ENCODE measurements at regions not wholly inside any gene's neighbourhood (a gene's known extent, or its start where the extent isn't known, plus 50 kb on each side); places are given as distances from the start of the nearest gene placed in this dataset.
"Not testable (repeated sequence)": the region's sequence is repeated elsewhere in the genome, so short reads cannot be mapped to it uniquely, and the experiment has no call there.

GRCh38 chr9:87781331-87781730, 55.4 kb downstream of the CTSL start:
- intact Hi-C loops (cut with micrococcal nuclease; ENCODE audit: unreplicated experiment) = no loop called here
- H3K27ac ChIP-seq (ENCODE audit: low read depth, low read length, poor library complexity, severe bottlenecking) = no peak overlapping the region
- no peak overlapping the region for H3K4me3 ChIP-seq (ENCODE audit: low read depth, low read length, poor library complexity, severe bottlenecking)
- POLR2A ChIA-PET (ENCODE audit: low non-redundant PET) = no interaction called here
- no peaks in the 10 kb centered on the region for H3K36me3 ChIP-seq (ENCODE audit: insufficient read depth, low read length, poor library complexity, severe bottlenecking)
- TF ChIP-seq EZH2 (IDR thresholded peaks at IDR 0.05; ENCODE audit: borderline replicate concordance, low read depth, low read length, poor library complexity, severe bottlenecking) (no peak), CTCF (conservative IDR thresholded peaks at IDR 0.05; ENCODE audit: low read depth, low read length) (no peak)
- H3K4me1 ChIP-seq (ENCODE audit: insufficient read depth, low read length, poor library complexity, severe bottlenecking) = no peaks in the 10 kb centered on the region
- DNase-seq (ENCODE audit: low spot score) = no peak
- no peaks in the 10 kb centered on the region for H3K27me3 ChIP-seq (replicated peaks; ENCODE audit: insufficient read depth, low read depth, low read length, poor library complexity)
- CTCF ChIA-PET = no interaction called here
- BruUV-seq (replicated peaks) = no TSS peak
- no peaks in the 10 kb centered on the region for H3K9me3 ChIP-seq (ENCODE audit: low read depth, low read length, poor library complexity, severe bottlenecking)

- Histone ChIP-seq H3K36me3 (ENCODE audit: insufficient read depth, low read length, poor library complexity, severe bottlenecking) (no peaks in the 10 kb centered on the region), H3K4me1 (ENCODE audit: insufficient read depth, low read length, poor library complexity, severe bottlenecking) (no peaks in the 10 kb centered on the region), H3K27me3 (replicated peaks; ENCODE audit: insufficient read depth, low read depth, low read length, poor library complexity) (no peaks in the 10 kb centered on the region), H3K27ac (ENCODE audit: low read depth, low read length, poor library complexity, severe bottlenecking) (no peak overlapping the region), H3K9me3 (ENCODE audit: low read depth, low read length, poor library complexity, severe bottlenecking) (no peaks in the 10 kb centered on the region), H3K4me3 (ENCODE audit: low read depth, low read length, poor library complexity, severe bottlenecking) (no peak overlapping the region)
- no peak for TF ChIP-seq EZH2 (IDR thresholded peaks at IDR 0.05; ENCODE audit: borderline replicate concordance, low read depth, low read length, poor library complexity, severe bottlenecking)
- no peak for TF ChIP-seq CTCF (conservative IDR thresholded peaks at IDR 0.05; ENCODE audit: low read depth, low read length)
- no TSS peak for BruUV-seq (replicated peaks)
- intact Hi-C loops (cut with micrococcal nuclease; ENCODE audit: unreplicated experiment) = no loop called here
- POLR2A ChIA-PET (ENCODE audit: low non-redundant PET) = no interaction called here
- CTCF ChIA-PET = no interaction called here
- DNase-seq (ENCODE audit: low spot score) = no peak
Observed at GRCh38 chr9:87783180-87783579, 57.3 kb downstream of the CTSL start.

GRCh38 chr9:87785315-87785970, 59.5 kb downstream of the CTSL start:
- BruUV-seq (replicated peaks); intact Hi-C loops (cut with micrococcal nuclease; ENCODE audit: unreplicated experiment); H3K27ac ChIP-seq (ENCODE audit: low read depth, low read length, poor library complexity, severe bottlenecking); DNase-seq (ENCODE audit: low spot score); H3K4me3 ChIP-seq (ENCODE audit: low read depth, low read length, poor library complexity, severe bottlenecking); H3K9me3 ChIP-seq (ENCODE audit: low read depth, low read length, poor library complexity, severe bottlenecking); H3K36me3 ChIP-seq (ENCODE audit: insufficient read depth, low read length, poor library complexity, severe bottlenecking); H3K4me1 ChIP-seq (ENCODE audit: insufficient read depth, low read length, poor library complexity, severe bottlenecking); CTCF ChIA-PET; H3K27me3 ChIP-seq (replicated peaks; ENCODE audit: insufficient read depth, low read depth, low read length, poor library complexity); POLR2A ChIA-PET (ENCODE audit: low non-redundant PET): not testable (repeated sequence)

- no peaks in the 10 kb centered on the region for H3K36me3 ChIP-seq (ENCODE audit: insufficient read depth, low read length, poor library complexity, severe bottlenecking)
- H3K27ac ChIP-seq (ENCODE audit: low read depth, low read length, poor library complexity, severe bottlenecking) = no peak overlapping the region
- CTCF ChIA-PET = no interaction called here
- POLR2A ChIA-PET (ENCODE audit: low non-redundant PET) = no interaction called here
- H3K27me3 ChIP-seq (replicated peaks; ENCODE audit: insufficient read depth, low read depth, low read length, poor library complexity) = no peaks in the 10 kb centered on the region
- H3K9me3 ChIP-seq (ENCODE audit: low read depth, low read length, poor library complexity, severe bottlenecking) = no peaks in the 10 kb centered on the region
- DNase-seq (ENCODE audit: low spot score) = no peak
- no peaks in the 10 kb centered on the region for H3K4me1 ChIP-seq (ENCODE audit: insufficient read depth, low read length, poor library complexity, severe bottlenecking)
- intact Hi-C loops (cut with micrococcal nuclease; ENCODE audit: unreplicated experiment) = no loop called here
- H3K4me3 ChIP-seq (ENCODE audit: low read depth, low read length, poor library complexity, severe bottlenecking) = no peak overlapping the region
- BruUV-seq (replicated peaks) = no TSS peak
- TF ChIP-seq CTCF (conservative IDR thresholded peaks at IDR 0.05; ENCODE audit: low read depth, low read length) (no peak), EZH2 (IDR thresholded peaks at IDR 0.05; ENCODE audit: borderline replicate concordance, low read depth, low read length, poor library complexity, severe bottlenecking) (no peak)
Observed at GRCh38 chr9:87786423-87786822, 60.5 kb downstream of the CTSL start.
